H9 (cell line): ENCODE measurements at regions not wholly inside any gene's neighbourhood (a gene's known extent, or its start where the extent isn't known, plus 50 kb on each side); places are given as distances from the start of the nearest gene placed in this dataset.

ENCODE experiments used
- DNase-seq: peaks from one replicate; pipeline ENCODE4 v3.0.0-alpha.2; 2017
- H2AFZ ChIP-seq: one replicate; pipeline ENCODE4 v1.6.1; 2013; ENCODE audit warnings: mild to moderate bottlenecking, low read length, control low read depth, moderate library complexity
- H2AK5ac ChIP-seq: 2 replicates; pipeline ENCODE4 v1.6.1; 2013; ENCODE audit warnings: low read length, control low read depth, mixed read lengths; ENCODE audit not compliant: insufficient read length
- H2BK120ac ChIP-seq: one replicate; pipeline ENCODE4 v1.6.1; 2013; ENCODE audit warnings: low read depth, mild to moderate bottlenecking, low read length, control low read depth, inconsistent platforms; ENCODE audit not compliant: poor library complexity, severe bottlenecking
- H2BK12ac ChIP-seq: 2 replicates; pipeline ENCODE4 v1.6.1; 2013; ENCODE audit warnings: low read length, control low read depth, mixed read lengths, low read depth; ENCODE audit not compliant: insufficient read length
- H2BK15ac ChIP-seq: 2 replicates; pipeline ENCODE4 v1.6.1; 2013; ENCODE audit warnings: low read depth, low read length, control low read depth
- H2BK20ac ChIP-seq: one replicate; pipeline ENCODE4 v1.6.1; 2013; ENCODE audit warnings: low read depth, mild to moderate bottlenecking, low read length, control low read depth, inconsistent platforms; ENCODE audit not compliant: poor library complexity, severe bottlenecking
- H2BK5ac ChIP-seq: 2 replicates; pipeline ENCODE4 v1.6.1; 2013; ENCODE audit warnings: low read length, control low read depth, mixed read lengths; ENCODE audit not compliant: insufficient read length
- H3K14ac ChIP-seq: 2 replicates; pipeline ENCODE4 v1.6.1; 2013; ENCODE audit warnings: low read length, control low read depth; ENCODE audit not compliant: insufficient read depth
- H3K18ac ChIP-seq: 2 replicates; pipeline ENCODE4 v1.6.1; 2013; ENCODE audit warnings: low read depth, mild to moderate bottlenecking, mixed read lengths, low read length, control low read depth; ENCODE audit not compliant: insufficient read length
- H3K23ac ChIP-seq: 2 replicates; pipeline ENCODE4 v1.6.1; 2013; ENCODE audit warnings: low read length, control low read depth, mixed read lengths, low read depth; ENCODE audit not compliant: insufficient read length
- H3K23me2 ChIP-seq: 2 replicates; pipeline ENCODE4 v1.6.1; 2013; ENCODE audit warnings: low read depth, mild to moderate bottlenecking, mixed read lengths, low read length, control low read depth; ENCODE audit not compliant: insufficient read length, poor library complexity, severe bottlenecking
- H3K27ac ChIP-seq: 2 replicates; pipeline ENCODE4 v1.5.1; 2013; ENCODE audit warnings: low read length, control low read depth, mixed read lengths, low read depth; ENCODE audit not compliant: insufficient read length
- H3K27me3 ChIP-seq: 2 replicates; pipeline ENCODE4 v1.6.1; 2013; ENCODE audit warnings: low read length, control low read depth, inconsistent platforms; ENCODE audit not compliant: insufficient read depth
- H3K4ac ChIP-seq: 2 replicates; pipeline ENCODE4 v1.6.1; 2013; ENCODE audit warnings: low read depth, mild to moderate bottlenecking, control low read depth, inconsistent platforms, low read length, moderate library complexity
- H3K4me1 ChIP-seq: 2 replicates; pipeline ENCODE4 v1.6.1; 2013; ENCODE audit warnings: low read length, control low read depth, inconsistent platforms; ENCODE audit not compliant: insufficient read depth
- H3K4me2 ChIP-seq: 2 replicates; pipeline ENCODE4 v1.6.1; 2013; ENCODE audit warnings: low read length, control low read depth, mixed read lengths; ENCODE audit not compliant: insufficient read length, insufficient read depth
- H3K56ac ChIP-seq: 2 replicates; pipeline ENCODE4 v1.6.1; 2013; ENCODE audit warnings: low read depth, mild to moderate bottlenecking, mixed read lengths, low read length, control low read depth; ENCODE audit not compliant: insufficient read length
- H3K79me1 ChIP-seq: 2 replicates; pipeline ENCODE4 v1.6.1; 2013; ENCODE audit warnings: low read depth, mild to moderate bottlenecking, moderate library complexity, low read length, control low read depth, inconsistent platforms; ENCODE audit not compliant: insufficient read depth, poor library complexity, severe bottlenecking
- H3K79me2 ChIP-seq: 2 replicates; pipeline ENCODE4 v1.6.1; 2013; ENCODE audit warnings: low read length, control low read depth, inconsistent platforms; ENCODE audit not compliant: insufficient read depth
- H3K9ac ChIP-seq: 2 replicates; pipeline ENCODE4 v1.6.1; 2013; ENCODE audit warnings: low read length, control low read depth, mixed read lengths; ENCODE audit not compliant: insufficient read length; ENCODE audit errors: extremely low read depth
- H3K9me3 ChIP-seq: one replicate; pipeline ENCODE4 v1.6.1; 2013; ENCODE audit warnings: low read depth, low read length, inconsistent platforms; ENCODE audit not compliant: control insufficient read depth
- H3T11ph ChIP-seq: one replicate; pipeline ENCODE4 v1.6.1; 2013; ENCODE audit warnings: mild to moderate bottlenecking, low read length, control low read depth, inconsistent platforms
- H4K20me1 ChIP-seq: one replicate; pipeline ENCODE4 v1.6.1; 2013; ENCODE audit not compliant: control insufficient read depth, insufficient read length, insufficient read depth
- H4K5ac ChIP-seq: 2 replicates; pipeline ENCODE4 v1.6.1; 2013; ENCODE audit warnings: low read depth, mild to moderate bottlenecking, mixed read lengths, low read length, control low read depth; ENCODE audit not compliant: insufficient read length
- H4K8ac ChIP-seq: replicated peaks from 2 replicates; pipeline ENCODE4 v1.6.1; 2013; ENCODE audit warnings: low read length, control low read depth, mixed read lengths, low read depth; ENCODE audit not compliant: insufficient read length
- H4K91ac ChIP-seq: 2 replicates; pipeline ENCODE4 v1.6.1; 2013; ENCODE audit warnings: low read depth, mild to moderate bottlenecking, moderate library complexity, mixed read lengths, low read length, control low read depth; ENCODE audit not compliant: insufficient read length
- H3K27ac Mint-ChIP-seq, 3 experiments: 2 replicates in 2 of 3; 3 replicates in 1 of 3; pipeline ENCODE4 v1.8.0; 2020 to 2021; ENCODE audit warnings: mixed read lengths in 3 of 3, mild to moderate bottlenecking in 1 of 3, moderate library complexity in 1 of 3
- H3K27me3 Mint-ChIP-seq: 2 replicates; pipeline ENCODE4 v1.8.0; 2021; ENCODE audit warnings: low read depth, mild to moderate bottlenecking, moderate library complexity, mixed read lengths
- H3K36me3 Mint-ChIP-seq, 3 experiments: 2 replicates in 2 of 3; 3 replicates in 1 of 3; pipeline ENCODE4 v1.8.0; 2020 to 2021; ENCODE audit warnings: low read depth in 3 of 3, mixed read lengths in 3 of 3; ENCODE audit not compliant: insufficient read depth in 1 of 3
- H3K4me1 Mint-ChIP-seq, 2 experiments: 2 replicates each; pipeline ENCODE4 v1.8.0; 2020; ENCODE audit warnings: mixed read lengths in 2 of 2
- H3K4me3 Mint-ChIP-seq, 2 experiments: 2 replicates in 1 of 2; 3 replicates in 1 of 2; pipeline ENCODE4 v1.8.0; 2020 to 2021; ENCODE audit warnings: mild to moderate bottlenecking in 2 of 2, mixed read lengths in 2 of 2, moderate library complexity in 1 of 2
- H3K9me3 Mint-ChIP-seq, 2 experiments: 2 replicates in 1 of 2; 3 replicates in 1 of 2; pipeline ENCODE4 v1.8.0; 2020; ENCODE audit warnings: mild to moderate bottlenecking in 2 of 2, mixed read lengths in 2 of 2, moderate library complexity in 1 of 2
- WGBS: extraction: QIAGEN DNeasy Blood & Tissue Kit; methylation state at CpG from one replicate; pipeline ENCODE4 v1.1.7; 2013; ENCODE audit warnings: missing lambda C conversion rate, low lambda C conversion rate, mixed read lengths; ENCODE audit not compliant: insufficient read length; ENCODE audit errors: extremely low coverage; 5-methylcytosine and 5-hydroxymethylcytosine counted together
- TF ChIP-seq, protein P1 (sequence below): fragments of 200-600 bp; sonication (generic); conservative IDR thresholded peaks from 3 replicates; pipeline ENCODE4 v1.8.0; 2021; ENCODE audit warnings: antibody characterized with exemption, mild to moderate bottlenecking

DNA sequence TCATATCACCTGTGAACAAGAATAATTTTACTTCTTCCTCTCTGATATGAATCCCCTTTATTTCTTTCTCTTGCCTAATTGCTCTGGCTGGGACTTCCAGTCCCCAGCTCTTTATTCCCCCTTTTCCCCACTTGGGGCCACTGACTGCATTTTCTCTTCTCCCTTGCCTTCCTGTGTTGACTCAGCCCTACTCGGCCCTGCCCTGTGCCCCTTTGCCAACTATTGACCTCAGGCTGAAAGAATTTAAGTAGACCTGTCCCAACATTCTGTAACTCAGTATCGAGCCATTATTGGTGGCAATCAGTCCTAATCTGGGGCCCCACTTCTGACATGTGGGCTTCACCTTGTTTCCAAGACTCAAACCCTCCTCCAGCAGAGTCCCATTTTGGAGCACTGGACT lies 60.6 kb upstream of the STUM start:
- Mint-ChIP-seq H3K27me3 (peaks cover 15% of the 10 kb centered on the region), H3K27ac (no peak overlapping the region; a peak in 1 of 7 replicates), H3K36me3 (no peaks in the 10 kb centered on the region), H3K4me1 (peaks cover 15 to 17% of the 10 kb centered on the region in 2 experiments), H3K4me3 (no peak overlapping the region), H3K9me3 (no peaks in the 10 kb centered on the region)
- no peak overlapping the region for H2AFZ ChIP-seq
- no peaks in the 10 kb centered on the region for H4K20me1 ChIP-seq
- TF ChIP-seq, protein P1, sequence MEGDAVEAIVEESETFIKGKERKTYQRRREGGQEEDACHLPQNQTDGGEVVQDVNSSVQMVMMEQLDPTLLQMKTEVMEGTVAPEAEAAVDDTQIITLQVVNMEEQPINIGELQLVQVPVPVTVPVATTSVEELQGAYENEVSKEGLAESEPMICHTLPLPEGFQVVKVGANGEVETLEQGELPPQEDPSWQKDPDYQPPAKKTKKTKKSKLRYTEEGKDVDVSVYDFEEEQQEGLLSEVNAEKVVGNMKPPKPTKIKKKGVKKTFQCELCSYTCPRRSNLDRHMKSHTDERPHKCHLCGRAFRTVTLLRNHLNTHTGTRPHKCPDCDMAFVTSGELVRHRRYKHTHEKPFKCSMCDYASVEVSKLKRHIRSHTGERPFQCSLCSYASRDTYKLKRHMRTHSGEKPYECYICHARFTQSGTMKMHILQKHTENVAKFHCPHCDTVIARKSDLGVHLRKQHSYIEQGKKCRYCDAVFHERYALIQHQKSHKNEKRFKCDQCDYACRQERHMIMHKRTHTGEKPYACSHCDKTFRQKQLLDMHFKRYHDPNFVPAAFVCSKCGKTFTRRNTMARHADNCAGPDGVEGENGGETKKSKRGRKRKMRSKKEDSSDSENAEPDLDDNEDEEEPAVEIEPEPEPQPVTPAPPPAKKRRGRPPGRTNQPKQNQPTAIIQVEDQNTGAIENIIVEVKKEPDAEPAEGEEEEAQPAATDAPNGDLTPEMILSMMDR: no peak
- no peak overlapping the region for H2BK12ac ChIP-seq
- H3K56ac ChIP-seq: no peak overlapping the region
- H4K8ac ChIP-seq: no peak overlapping the region
- no peak overlapping the region for H2BK5ac ChIP-seq
- no peak overlapping the region for H3K9ac ChIP-seq
- no peak overlapping the region for H3K4me2 ChIP-seq
- no peaks in the 10 kb centered on the region for H3K23me2 ChIP-seq
- no peaks in the 10 kb centered on the region for H3K79me2 ChIP-seq
- no CpG with 5 or more reads among the region's 2 CpGs for whole genome bisulfite sequencing
- no peaks in the 10 kb centered on the region for H3K27me3 ChIP-seq
- H2BK20ac ChIP-seq: no peak overlapping the region
- H4K5ac ChIP-seq: no peak overlapping the region
- H3T11ph ChIP-seq: no peak overlapping the region
- no peak overlapping the region for H3K4ac ChIP-seq
- no peak overlapping the region for H3K23ac ChIP-seq
- H3K79me1 ChIP-seq: no peaks in the 10 kb centered on the region
- H4K91ac ChIP-seq: no peak overlapping the region
- no peak overlapping the region for H2AK5ac ChIP-seq
- peaks cover 3% of the 10 kb centered on the region; the same call in 1 of the 2 replicates for H3K4me1 ChIP-seq
- no peak overlapping the region for H2BK120ac ChIP-seq
- no peak overlapping the region for H3K18ac ChIP-seq
- H3K14ac ChIP-seq: no peak overlapping the region
- no peak overlapping the region for H2BK15ac ChIP-seq
- peak; percentile 17 for DNase-seq
- no peak overlapping the region for H3K27ac ChIP-seq
- H3K9me3 ChIP-seq: no peaks in the 10 kb centered on the region
